Astrocyte of the spinal cord (primary cell): ENCODE measurements at regions not wholly inside any gene's neighbourhood (a gene's known extent, or its start where the extent isn't known, plus 50 kb on each side); places are given as distances from the start of the nearest gene placed in this dataset.

ENCODE experiments used
- DNase-seq: peaks from one replicate; pipeline ENCODE4 v3.0.0; 2011; ENCODE audit warnings: low read depth, low spot score
- H3K4me3 ChIP-seq: 2 replicates; pipeline ENCODE4 v1.5.1; 2011; ENCODE audit warnings: low read depth, mild to moderate bottlenecking, low read length, moderate library complexity
- CTCF ChIP-seq: IDR thresholded peaks from 2 replicates; pipeline ENCODE4 v1.5.1; 2012; ENCODE audit warnings: low read depth, mild to moderate bottlenecking, low read length, inconsistent platforms
- in situ Hi-C: cut with HindIII; loops from 2 replicates; pipeline ENCODE4 v1.10.0; 2017; ENCODE audit warnings: low sequenced_read_pairs

GRCh38 chr13:40480012-40480914 is 186.2 kb downstream of the FOXO1 start:
- DNase-seq: no peak
- no peak for TF ChIP-seq CTCF
- in situ Hi-C loops: no loop called here
- no peak overlapping the region for H3K4me3 ChIP-seq

GRCh38 chr13:40480915-40481516 is 185.4 kb downstream of the FOXO1 start:
- no peak overlapping the region for H3K4me3 ChIP-seq
- TF ChIP-seq CTCF: no peak
- in situ Hi-C loops: no loop called here
- no peak for DNase-seq

- TF ChIP-seq CTCF: no peak
- in situ Hi-C loops: no loop called here
Observed at GRCh38 chr13:40483601-40484000, 182.8 kb downstream of the FOXO1 start.

GRCh38 chr13:40484101-40484800 is 182.2 kb downstream of the FOXO1 start:
- TF ChIP-seq CTCF: no peak
- H3K4me3 ChIP-seq: no peak overlapping the region
- DNase-seq: no peak
- in situ Hi-C loops: no loop called here

More at GRCh38 chr13:40483601-40484000, 182.8 kb downstream of the FOXO1 start:
- DNase-seq: no peak
- H3K4me3 ChIP-seq: no peak overlapping the region

- no peak overlapping the region for H3K4me3 ChIP-seq
- in situ Hi-C loops: no loop called here
- no peak for TF ChIP-seq CTCF
- DNase-seq: no peak
Observed at GRCh38 chr13:40484974-40485373, 181.5 kb downstream of the FOXO1 start.

GRCh38 chr13:40485611-40486517 is 180.6 kb downstream of the FOXO1 start:
- TF ChIP-seq CTCF: no peak
- no peak for DNase-seq
- no peak overlapping the region for H3K4me3 ChIP-seq
- in situ Hi-C loops: no loop called here
